GM12865 (cell line): ENCODE measurements at regions not wholly inside any gene's neighbourhood (a gene's known extent, or its start where the extent isn't known, plus 50 kb on each side); places are given as distances from the start of the nearest gene placed in this dataset.

Source experiments
- DNase-seq: peaks from one replicate; pipeline ENCODE4 v3.0.0; 2010; ENCODE audit warnings: low read depth
- H3K4me3 ChIP-seq: 2 replicates; pipeline ENCODE4 v1.5.1; 2011; ENCODE audit warnings: mild to moderate bottlenecking, low read depth, low read length, control low read depth
- TF ChIP-seq, protein P1 (sequence below): IDR thresholded peaks from 2 replicates; pipeline ENCODE4 v1.5.1; 2011; ENCODE audit warnings: low read length, control low read depth, low read depth, inconsistent platforms; ENCODE audit not compliant: insufficient read depth; ENCODE audit errors: missing control alignments

DNA sequence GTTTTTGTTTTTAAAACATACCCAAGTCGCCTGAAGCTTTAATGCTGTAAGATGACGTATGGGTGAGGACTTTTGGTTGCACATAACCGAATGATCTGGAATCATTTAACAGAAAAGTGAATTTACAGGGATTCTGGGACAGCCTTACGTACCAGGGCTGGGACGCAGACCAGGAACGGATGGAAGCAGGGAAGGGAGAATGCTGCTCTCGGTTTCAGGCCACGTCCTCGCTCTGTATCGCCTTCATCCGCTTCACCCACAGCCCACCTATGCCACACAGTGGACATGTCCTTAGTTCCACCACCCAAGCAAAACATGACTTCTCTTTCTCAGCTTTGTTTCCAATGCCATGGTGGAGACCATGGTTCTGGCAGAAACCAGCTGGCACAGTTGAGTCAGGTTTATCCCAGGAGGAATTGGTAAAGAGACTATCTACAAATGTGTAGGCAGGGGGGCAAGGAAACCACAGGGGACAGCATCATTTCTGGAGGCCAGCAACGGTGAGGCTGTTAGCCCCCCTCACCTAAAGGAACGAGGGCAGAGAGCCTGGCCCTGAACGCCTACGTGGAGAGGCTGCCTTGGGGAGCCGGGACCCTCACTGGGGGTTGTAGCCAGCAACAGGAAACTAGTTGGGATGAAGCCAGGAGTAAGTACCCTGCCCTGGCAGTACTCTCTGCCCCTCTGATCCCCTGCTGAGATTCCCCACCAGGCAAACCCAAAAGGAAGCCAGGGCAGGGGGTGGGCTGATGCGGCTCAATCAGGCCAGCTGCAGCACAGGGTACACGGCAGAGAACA lies 132.5 kb downstream of the NDUFA10 start:
- TF ChIP-seq, protein P1, sequence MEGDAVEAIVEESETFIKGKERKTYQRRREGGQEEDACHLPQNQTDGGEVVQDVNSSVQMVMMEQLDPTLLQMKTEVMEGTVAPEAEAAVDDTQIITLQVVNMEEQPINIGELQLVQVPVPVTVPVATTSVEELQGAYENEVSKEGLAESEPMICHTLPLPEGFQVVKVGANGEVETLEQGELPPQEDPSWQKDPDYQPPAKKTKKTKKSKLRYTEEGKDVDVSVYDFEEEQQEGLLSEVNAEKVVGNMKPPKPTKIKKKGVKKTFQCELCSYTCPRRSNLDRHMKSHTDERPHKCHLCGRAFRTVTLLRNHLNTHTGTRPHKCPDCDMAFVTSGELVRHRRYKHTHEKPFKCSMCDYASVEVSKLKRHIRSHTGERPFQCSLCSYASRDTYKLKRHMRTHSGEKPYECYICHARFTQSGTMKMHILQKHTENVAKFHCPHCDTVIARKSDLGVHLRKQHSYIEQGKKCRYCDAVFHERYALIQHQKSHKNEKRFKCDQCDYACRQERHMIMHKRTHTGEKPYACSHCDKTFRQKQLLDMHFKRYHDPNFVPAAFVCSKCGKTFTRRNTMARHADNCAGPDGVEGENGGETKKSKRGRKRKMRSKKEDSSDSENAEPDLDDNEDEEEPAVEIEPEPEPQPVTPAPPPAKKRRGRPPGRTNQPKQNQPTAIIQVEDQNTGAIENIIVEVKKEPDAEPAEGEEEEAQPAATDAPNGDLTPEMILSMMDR = no peak
- H3K4me3 ChIP-seq = no peak overlapping the region
- no peak for DNase-seq

DNA sequence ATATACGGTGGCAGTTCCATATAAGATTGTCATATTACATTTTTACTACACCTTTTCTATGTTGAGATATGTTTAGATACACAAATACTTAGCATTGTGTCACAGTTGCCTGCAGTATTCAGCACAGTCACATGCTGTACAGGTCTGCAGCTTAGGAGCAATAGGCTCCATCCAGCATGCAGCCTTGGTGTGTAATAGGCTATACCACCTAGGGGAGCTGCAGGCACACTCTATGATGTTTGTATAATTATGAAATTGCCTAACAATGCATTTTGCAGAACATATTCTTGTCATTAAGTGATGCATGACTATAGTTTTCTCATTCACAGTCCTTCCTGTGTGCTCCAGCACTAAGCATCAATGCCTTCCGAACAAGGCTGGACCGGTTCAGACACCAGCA lies 133.4 kb downstream of the NDUFA10 start:
- no peak for DNase-seq
- TF ChIP-seq, protein P1 = no peak
- H3K4me3 ChIP-seq = no peak overlapping the region

DNA sequence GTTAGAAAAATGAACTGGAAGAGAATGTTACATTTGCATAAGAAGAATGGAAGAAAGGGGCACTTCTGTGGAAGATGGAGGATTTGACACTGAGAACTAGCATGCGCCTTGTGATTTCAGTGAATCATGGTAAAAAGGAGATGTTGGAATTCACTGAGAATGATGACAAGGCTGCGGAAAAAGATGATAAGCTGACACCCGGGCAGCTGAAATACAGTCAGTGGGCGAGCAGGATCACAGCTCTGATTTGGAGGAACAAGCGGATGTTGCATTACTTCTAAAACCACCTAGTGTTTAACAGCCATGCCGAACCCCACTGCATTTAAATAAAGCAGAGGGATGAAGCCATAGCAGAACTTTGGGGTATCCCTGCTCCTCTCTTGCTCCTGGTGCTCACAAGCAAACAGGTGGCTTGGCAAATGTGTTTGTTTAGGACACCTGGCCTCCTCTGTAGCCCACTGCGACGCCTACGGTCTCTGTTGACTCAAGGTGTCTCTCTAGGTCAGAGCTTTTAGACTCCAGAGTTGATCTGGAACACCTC lies 134.9 kb downstream of the NDUFA10 start:
- TF ChIP-seq, protein P1 = no peak
- no peak overlapping the region for H3K4me3 ChIP-seq
- no peak for DNase-seq

DNA sequence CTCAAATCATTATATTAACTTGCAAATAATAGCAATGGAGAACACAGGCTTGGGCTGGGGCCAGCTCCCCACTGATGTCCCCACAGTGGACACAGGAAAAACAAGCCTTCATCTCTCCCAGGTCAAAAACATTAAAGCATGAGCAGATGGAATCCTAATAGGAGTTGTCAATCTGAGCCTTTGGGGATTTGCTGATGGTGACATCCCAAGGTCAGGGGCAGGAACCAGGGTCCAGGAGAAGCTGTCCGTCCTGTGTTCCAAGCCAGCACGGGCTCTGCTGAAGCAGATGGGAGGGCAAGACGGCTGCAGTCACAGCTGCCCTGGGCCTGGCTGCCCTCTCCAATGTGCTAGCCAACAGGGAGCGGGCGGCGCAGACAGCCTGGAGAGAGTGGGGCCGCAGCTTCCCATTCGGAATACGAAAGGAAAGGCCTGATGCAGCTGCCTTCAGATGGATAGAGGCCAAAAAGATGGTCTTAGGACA lies 135.5 kb downstream of the NDUFA10 start:
- TF ChIP-seq, protein P1 = no peak
- H3K4me3 ChIP-seq = no peak overlapping the region
- no peak for DNase-seq

DNA sequence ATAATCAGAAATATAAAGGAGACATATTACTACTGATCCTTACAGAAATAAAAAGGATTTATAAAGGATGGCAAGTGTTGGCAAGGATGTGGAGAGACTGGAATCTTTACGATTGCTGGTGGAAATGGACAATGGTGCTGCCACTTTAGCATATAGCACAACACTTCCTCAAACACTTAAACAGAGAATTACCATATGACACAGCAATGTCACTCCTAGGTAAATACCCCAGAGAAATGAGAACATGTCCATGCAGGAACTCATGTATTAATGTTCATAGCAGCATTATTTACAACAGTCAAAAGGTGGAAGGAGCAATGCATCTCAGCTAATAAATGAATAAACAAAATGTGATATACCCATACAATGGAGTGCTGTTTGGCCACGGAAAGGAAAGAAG lies 137.5 kb downstream of the NDUFA10 start:
- H3K4me3 ChIP-seq = no peak overlapping the region
- DNase-seq = no peak
- TF ChIP-seq, protein P1 = no peak

DNA sequence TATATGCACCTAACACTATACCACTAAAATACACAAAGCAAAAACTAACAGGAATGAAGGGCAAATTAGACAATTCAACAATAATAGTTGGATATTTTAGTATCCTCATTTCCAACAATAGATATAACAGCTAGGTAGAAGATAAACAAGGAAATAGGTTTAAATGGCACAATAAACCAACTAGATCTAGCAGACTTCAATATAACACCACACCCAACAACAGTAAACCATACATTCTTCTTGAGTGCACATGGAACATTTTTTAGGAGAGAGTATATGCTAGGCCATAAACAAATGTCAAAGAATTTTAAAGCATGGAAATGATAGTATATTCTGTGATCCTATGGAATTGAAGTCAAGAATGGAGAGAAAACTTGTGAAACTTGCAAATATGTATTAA lies 138.4 kb downstream of the NDUFA10 start:
- H3K4me3 ChIP-seq = no peak overlapping the region
- no peak for DNase-seq
- TF ChIP-seq, protein P1 = no peak
